ENCODE measurements at regions not wholly inside any gene's neighbourhood (a gene's known extent, or its start where the extent isn't known, plus 50 kb on each side); places are given as distances from the start of the nearest gene placed in this dataset.

- Histone ChIP-seq H2BK120ac (ENCODE audit: low read depth, low read length, poor library complexity, severe bottlenecking) (no peak overlapping the region), H3K4me1 (ENCODE audit: insufficient read depth, low read length) (peaks cover under 1% of the 10 kb centered on the region), H4K91ac (ENCODE audit: insufficient read length, low read depth, low read length) (no peak overlapping the region), H2BK20ac (ENCODE audit: low read depth, low read length, poor library complexity, severe bottlenecking) (no peak overlapping the region), H3K56ac (ENCODE audit: insufficient read length, low read depth, low read length) (no peak overlapping the region), H2BK5ac (ENCODE audit: insufficient read length, low read length) (no peak overlapping the region), H2BK15ac (ENCODE audit: low read depth, low read length) (no peak overlapping the region), H3K23me2 (ENCODE audit: insufficient read length, low read depth, low read length, poor library complexity, severe bottlenecking) (no peaks in the 10 kb centered on the region), H2AFZ (ENCODE audit: low read length) (no peak overlapping the region), H4K8ac (replicated peaks; ENCODE audit: insufficient read length, low read depth, low read length) (no peak overlapping the region), H3K23ac (ENCODE audit: insufficient read length, low read depth, low read length) (no peak overlapping the region), H3K18ac (ENCODE audit: insufficient read length, low read depth, low read length) (no peak overlapping the region), H3K79me2 (ENCODE audit: insufficient read depth, low read length) (no peaks in the 10 kb centered on the region), H2BK12ac (ENCODE audit: insufficient read length, low read depth, low read length) (no peak overlapping the region), H3K79me1 (ENCODE audit: insufficient read depth, low read depth, low read length, poor library complexity, severe bottlenecking) (no peaks in the 10 kb centered on the region), H3K4ac (ENCODE audit: low read depth, low read length) (no peak overlapping the region), H3T11ph (ENCODE audit: low read length) (no peak overlapping the region), H3K4me2 (ENCODE audit: insufficient read depth, insufficient read length, low read length) (no peak overlapping the region), H3K27me3 (ENCODE audit: insufficient read depth, low read length) (no peaks in the 10 kb centered on the region), H3K27ac (ENCODE audit: insufficient read length, low read depth, low read length) (no peak overlapping the region), H2AK5ac (ENCODE audit: insufficient read length, low read length) (no peak overlapping the region), H3K9me3 (ENCODE audit: control insufficient read depth, low read depth, low read length) (no peaks in the 10 kb centered on the region), H3K14ac (ENCODE audit: insufficient read depth, low read length) (no peak overlapping the region), H4K5ac (ENCODE audit: insufficient read length, low read depth, low read length) (no peak overlapping the region), H4K20me1 (ENCODE audit: control insufficient read depth, insufficient read depth, insufficient read length) (no peaks in the 10 kb centered on the region), H3K9ac (ENCODE audit: extremely low read depth, insufficient read length, low read length) (no peak overlapping the region)
- Mint-ChIP-seq H3K9me3 (no peaks in the 10 kb centered on the region; a peak in 2 of 5 replicates), H3K36me3 (ENCODE audit: insufficient read depth in 1 of 3, low read depth in 3 of 3) (peaks cover 0 to 4% (median 0%) of the 10 kb centered on the region in 3 experiments; a peak in 1 of 7 replicates), H3K27ac (no peak overlapping the region), H3K27me3 (ENCODE audit: low read depth) (no peaks in the 10 kb centered on the region), H3K4me3 (no peak overlapping the region), H3K4me1 (peaks cover 14% of the 10 kb centered on the region in 2 experiments)
- DNase-seq, result peak; percentile 36
- no peak for TF ChIP-seq CTCF (conservative IDR thresholded peaks at IDR 0.05)
- no CpG with 5 or more reads among the region's 25 CpGs for WGBS (ENCODE audit: extremely low coverage, insufficient read length, low lambda C conversion rate)
These were observed 409.9 kb upstream of the ALCAM start for GRCh38 chr3:104956620-104957345.
